ENCODE measurements at regions not wholly inside any gene's neighbourhood (a gene's known extent, or its start where the extent isn't known, plus 50 kb on each side); places are given as distances from the start of the nearest gene placed in this dataset.

DNA sequence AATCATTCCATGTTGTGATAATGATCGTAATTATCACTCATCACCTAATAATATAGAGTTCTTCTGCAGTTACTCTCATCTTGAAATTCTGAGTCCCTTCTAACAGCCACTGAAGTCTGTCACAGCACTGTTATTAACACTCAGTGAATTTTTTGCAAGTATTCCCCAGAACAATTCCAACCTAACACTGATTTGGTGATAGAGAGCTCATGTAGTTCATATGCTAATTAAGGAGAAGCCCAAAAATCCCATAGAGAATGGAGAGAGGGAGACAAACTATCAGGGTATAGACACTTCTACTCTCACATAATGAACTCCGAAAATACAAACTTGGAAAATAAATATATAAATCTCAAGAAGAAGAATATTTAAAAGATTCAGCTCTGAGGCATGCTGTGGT, 1253.4 kb upstream of the NXPH2 start:
- TF ChIP-seq, protein P1, sequence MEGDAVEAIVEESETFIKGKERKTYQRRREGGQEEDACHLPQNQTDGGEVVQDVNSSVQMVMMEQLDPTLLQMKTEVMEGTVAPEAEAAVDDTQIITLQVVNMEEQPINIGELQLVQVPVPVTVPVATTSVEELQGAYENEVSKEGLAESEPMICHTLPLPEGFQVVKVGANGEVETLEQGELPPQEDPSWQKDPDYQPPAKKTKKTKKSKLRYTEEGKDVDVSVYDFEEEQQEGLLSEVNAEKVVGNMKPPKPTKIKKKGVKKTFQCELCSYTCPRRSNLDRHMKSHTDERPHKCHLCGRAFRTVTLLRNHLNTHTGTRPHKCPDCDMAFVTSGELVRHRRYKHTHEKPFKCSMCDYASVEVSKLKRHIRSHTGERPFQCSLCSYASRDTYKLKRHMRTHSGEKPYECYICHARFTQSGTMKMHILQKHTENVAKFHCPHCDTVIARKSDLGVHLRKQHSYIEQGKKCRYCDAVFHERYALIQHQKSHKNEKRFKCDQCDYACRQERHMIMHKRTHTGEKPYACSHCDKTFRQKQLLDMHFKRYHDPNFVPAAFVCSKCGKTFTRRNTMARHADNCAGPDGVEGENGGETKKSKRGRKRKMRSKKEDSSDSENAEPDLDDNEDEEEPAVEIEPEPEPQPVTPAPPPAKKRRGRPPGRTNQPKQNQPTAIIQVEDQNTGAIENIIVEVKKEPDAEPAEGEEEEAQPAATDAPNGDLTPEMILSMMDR (IDR thresholded peaks at IDR 0.05): no peak
- TF ChIP-seq POLR2A (IDR thresholded peaks at IDR 0.05): no peak
